ENCODE measurements at regions not wholly inside any gene's neighbourhood (a gene's known extent, or its start where the extent isn't known, plus 50 kb on each side); places are given as distances from the start of the nearest gene placed in this dataset.

- Histone ChIP-seq H3K27ac (ENCODE audit: poor library complexity, severe bottlenecking) (no peak overlapping the region), H3K4me3 (ENCODE audit: severe bottlenecking) (no peak overlapping the region), H3K27me3 (ENCODE audit: insufficient read depth, poor library complexity, severe bottlenecking) (no peaks in the 10 kb centered on the region), H3K9me3 (ENCODE audit: severe bottlenecking) (no peaks in the 10 kb centered on the region), H3K36me3 (ENCODE audit: low read depth) (no peaks in the 10 kb centered on the region), H3K4me1 (ENCODE audit: insufficient read depth, poor library complexity, severe bottlenecking) (no peaks in the 10 kb centered on the region)
- no peak for TF ChIP-seq CTCF (IDR thresholded peaks at IDR 0.05; ENCODE audit: poor library complexity, severe bottlenecking)
- no peak for ATAC-seq (ENCODE audit: low read depth)
- DNase-seq (ENCODE audit: low spot score): no peak
Observed at GRCh38 chrY:7141477-7141876, 229.9 kb upstream of the AMELY start.

All from RWPE2 (cell line).